ENCODE measurements at regions not wholly inside any gene's neighbourhood (a gene's known extent, or its start where the extent isn't known, plus 50 kb on each side); places are given as distances from the start of the nearest gene placed in this dataset.

DNA sequence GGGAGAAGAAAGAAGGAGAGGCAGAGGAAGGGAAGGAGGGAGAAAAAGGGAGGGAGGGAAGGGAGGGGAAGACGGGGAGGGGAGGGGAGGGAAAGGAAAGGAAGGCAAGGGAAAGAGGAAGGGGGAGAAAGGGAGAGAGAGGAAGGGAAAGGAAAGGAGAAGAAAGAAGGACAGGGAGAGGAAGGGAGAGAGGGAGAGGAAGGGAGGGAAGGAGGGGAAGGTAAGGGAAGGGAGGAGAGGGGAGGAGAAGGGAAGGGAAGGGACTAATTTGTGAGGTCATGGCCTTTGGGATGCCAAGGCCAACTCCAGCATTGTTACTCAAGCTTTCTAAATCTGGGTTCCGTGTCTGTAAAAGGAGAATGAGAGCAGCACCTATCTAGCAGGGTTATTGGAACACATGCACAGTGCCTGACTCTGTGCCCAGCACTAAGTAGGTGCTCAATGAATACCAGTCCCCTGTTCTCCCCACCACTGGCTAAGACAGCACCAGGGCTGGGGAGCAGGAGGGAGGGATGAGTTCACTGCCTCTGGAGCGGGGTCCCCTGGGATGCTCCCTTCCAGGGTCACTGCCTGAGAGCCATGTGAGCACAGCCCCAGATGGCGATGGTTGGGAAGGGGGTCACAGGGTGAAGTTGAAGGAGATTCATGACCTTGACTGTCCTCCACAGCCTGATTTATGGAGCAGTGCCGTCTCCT lies 560.1 kb upstream of the TBX3 start:
- DNase-seq = no peak

DNA sequence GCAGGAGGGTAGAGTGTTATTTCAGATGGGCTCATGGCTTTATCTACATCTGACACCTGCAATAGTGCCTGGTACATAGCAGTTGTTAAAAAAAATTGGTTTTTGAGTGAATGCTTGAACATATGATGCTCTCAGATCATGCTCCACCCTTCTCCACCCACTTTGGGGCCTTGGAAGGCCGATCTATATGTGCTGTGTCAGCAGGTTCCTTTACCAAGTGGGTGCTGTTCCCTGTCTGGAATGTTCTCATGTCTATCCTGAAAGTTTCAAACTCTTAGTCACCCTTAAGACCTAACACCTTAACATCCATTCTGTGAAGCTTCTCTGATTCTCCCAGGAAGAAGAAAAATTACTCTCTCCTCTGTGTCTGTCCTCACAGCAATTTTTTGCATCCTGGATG lies 556.3 kb upstream of the TBX3 start:
- no peak for DNase-seq

DNA sequence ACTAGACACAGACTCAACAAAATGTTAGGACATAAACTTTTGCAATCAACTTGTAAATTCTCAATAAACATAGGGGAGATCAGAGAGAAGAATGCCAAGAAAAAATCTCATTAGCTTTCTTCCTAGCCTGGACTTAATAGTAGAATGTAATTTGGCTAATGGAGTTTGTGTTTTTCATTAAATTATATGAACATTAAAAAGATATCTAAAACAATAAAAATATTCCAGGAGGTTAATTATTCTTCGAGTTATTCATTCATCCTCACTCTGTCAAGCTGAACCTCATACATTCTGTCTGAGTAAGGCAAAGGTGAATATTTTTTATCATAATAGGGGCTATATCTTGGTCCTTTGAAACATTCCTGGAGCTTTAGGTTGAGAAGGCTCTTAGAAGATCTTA lies 551.9 kb upstream of the TBX3 start:
- no peak for DNase-seq

DNA sequence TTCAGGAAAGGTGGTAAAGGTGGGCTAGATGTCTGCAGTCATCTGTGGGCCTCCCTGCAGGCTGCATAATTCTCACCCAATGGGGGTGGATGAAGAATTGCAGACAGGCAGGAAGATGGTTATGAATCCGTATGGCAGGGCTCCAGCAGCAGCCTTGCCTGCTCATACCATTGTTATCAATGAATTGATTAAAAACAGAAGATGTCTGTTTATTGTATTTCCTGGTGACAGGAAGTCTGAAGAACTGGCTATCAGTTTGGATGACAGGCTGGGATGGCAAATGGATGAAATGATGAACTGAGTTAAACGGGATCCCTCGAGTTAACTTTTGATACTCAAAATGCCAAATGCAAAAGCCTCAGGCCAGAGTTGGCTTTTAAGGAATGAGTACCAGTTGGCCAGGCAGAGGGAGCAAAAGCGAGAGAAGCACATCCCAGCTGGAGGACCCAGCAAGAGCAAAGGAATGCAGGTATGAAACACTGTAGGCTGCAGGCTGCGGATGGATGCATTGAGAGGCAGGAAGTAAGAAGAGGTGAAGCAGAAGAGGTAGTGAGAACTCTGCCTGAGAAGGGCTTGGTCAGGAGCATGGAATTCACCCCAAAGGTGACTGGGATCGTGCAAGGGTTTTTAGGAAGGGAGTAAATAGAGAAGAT lies 550.0 kb upstream of the TBX3 start:
- DNase-seq = peak; percentile 89

DNA sequence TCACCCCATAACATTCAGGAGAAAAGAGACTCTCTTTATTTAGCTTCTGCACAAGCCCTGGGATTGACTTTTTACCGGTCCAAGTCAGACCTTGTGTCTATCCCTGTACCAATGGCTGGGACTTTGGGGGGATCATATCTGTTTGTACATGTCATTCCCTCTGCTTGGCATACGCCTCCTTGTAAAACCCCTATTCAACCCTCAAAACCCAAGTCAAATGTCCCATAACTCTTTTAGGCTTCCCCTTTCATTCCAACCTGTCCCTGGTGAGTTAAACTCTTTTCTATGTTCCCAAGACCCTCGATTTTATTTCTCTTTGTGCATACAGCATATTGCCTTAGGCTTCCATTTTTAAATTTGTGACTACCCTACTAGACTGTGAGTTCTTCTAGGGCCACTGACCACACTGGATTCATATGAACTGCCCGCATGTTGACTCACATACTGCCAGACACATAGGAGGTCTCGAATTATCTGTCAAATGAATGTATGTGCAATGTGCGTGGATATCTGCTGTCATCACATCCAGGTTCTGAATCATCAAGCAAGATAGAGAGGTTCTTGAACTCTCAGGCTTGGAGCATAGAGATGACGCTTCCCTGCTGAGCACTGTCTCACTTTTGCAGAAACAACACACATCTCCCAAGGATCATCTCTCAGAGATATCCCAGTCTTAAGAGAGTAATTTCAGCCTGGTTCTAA lies 548.6 kb upstream of the TBX3 start:
- DNase-seq = peak; percentile 58

DNA sequence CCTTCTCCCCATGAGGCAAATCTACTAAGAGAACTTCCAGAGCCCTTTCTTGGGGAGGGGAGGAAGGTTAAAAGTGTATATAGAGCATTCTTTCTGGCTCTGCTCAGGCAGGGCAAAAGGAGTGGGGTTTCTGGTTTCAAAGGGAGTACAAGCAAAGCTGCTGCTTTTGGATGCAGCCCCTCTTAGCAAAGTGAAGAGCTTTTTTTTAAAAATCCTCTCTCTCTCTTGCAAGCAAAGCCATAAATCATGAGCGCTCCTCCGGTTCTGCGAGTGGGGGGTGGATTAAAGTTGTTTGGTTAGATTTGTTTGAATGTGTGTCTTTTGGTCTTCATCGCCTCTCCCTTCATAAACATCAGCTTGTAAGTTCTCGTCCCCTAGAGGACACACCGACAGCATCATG lies 546.6 kb upstream of the TBX3 start:
- peak; percentile 71 for DNase-seq

DNA sequence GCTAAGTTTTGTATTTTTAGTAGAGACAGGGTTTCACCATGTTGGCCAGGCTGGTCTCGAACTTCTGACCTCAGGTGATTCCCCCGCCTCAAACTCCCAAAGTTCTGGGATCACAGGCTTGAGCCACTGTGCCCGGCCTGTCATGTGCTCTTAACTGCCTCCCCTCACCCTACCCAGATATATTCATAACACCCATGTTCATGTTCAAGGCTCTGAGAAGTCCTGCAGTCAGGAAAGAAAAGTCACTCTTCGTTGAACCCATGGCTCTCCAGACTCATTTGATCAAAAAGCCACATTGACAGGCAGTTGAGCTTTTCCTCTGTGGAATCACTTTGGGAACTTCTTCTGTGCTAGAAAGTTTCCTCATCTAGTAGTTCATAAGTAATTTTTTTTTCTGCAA lies 545.5 kb upstream of the TBX3 start:
- DNase-seq = peak; percentile 30

DNA sequence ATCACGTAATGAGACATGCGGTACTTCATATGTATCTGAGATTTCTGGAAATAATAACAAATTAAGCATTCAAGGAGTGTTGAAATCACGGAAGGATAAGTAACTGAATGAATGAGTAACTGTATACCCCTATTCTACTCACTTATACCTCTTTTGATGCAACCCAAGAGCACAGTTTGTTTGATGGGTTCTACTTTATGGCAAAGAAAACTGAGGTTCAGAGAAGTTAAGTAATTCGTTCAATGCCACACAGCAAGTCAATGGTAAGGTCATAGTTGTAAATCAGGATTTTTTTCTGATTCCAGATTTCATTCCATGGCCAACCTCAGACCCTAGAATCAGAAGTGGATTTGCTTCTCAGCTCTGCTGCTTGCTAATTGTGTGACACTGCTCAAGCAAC lies 544.5 kb upstream of the TBX3 start:
- no peak for DNase-seq

DNA sequence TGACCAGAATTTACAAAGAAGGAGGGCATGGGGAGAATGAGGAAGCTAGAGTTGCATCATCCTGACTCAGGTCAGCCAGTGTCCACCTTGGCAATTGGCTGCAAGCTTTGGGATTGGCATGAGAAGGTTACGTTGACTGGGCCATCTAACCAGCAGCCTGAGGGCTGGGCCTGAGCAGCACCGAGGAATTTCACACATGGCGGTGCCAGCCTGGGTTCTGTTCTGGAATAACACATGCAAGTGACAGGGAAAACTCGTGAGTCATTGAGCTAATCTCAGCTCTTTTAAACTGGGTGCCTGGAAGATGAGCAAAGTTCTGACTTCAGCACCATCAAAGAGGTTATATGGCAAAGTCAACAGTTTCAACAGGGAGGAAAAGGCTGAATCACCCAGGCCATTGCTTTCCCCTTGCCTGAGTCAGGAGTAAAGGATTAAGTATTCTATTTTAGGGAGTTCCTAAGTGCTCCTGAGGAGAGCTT lies 543.2 kb upstream of the TBX3 start:
- peak; percentile 97 for DNase-seq

DNA sequence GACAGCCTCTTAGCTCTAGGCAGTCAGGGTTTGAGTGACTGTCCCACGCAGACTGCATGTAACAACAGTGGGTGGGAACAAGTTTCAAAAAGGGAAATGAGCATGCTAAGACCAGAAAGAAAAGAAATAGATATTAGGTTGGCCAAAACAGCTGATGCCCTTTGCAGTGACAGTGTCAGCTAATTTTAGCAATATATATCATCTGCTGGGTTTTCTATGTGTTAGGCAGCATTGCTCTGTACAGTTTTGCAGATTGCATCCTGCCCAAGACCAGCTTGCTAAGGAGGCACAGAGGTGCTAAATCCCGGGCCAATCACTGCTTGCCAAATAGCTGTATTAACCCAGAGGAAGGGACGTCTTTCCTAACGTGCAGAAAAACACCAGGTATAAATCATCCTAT lies 541.9 kb upstream of the TBX3 start:
- DNase-seq = no peak

DNA sequence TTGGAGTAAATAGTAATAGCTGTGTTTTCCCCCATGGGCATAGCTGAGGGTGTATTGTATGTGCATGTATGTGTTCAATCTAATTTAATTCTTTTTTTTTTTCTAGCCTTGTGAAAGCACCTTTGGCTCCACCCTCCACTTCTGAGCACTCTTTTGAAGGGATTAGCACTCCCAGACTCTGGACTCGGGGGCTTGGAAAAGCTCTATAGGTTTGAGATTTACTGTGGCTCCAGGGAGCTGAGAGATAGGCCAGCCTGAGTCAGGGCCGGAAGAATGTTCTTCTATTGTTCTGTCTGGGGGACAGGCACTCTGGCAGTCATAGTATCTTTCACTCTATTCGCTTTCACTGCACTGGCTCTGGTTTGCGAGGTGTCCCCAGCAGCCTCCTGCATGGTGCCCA lies 540.0 kb upstream of the TBX3 start:
- peak; percentile 92 for DNase-seq

DNA sequence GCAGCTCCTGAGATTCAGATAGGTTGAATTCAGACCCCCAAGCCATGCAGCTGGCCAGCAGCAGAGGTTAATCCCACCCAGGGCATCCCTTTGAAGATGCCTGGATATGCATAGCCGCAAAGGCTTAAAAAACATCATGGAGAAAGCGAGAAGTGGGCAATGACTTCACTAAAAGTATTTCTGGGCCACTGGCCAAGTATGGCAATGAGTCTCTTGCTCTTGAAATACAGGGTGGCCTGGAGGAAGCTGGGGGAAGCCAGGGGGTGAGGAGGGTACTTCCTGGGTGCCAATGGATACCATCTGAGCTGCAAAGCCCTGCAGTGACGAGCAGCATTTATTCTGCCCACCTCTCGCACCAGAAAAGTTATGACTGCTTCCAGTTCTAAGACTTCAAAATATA lies 539.3 kb upstream of the TBX3 start:
- DNase-seq = no peak

DNA sequence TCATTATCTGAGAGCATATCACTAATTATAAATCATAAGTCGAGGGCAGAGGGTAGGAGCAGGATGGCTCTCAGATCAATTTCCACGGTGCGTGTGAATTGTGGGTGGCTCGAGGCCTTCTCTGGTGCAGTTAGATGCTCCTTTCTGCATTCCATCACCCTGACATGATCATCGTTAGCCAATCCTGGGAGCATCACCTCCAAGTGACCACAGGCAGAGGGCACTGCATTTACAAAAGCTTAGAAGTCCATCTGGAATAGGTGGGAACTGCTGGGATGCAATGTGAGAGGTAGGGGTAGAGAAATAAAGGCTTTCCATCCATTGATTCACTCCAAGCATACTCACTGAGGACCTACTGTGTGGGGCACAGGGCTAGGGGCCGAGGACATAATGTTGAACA lies 538.2 kb upstream of the TBX3 start:
- DNase-seq = peak; percentile 71

DNA sequence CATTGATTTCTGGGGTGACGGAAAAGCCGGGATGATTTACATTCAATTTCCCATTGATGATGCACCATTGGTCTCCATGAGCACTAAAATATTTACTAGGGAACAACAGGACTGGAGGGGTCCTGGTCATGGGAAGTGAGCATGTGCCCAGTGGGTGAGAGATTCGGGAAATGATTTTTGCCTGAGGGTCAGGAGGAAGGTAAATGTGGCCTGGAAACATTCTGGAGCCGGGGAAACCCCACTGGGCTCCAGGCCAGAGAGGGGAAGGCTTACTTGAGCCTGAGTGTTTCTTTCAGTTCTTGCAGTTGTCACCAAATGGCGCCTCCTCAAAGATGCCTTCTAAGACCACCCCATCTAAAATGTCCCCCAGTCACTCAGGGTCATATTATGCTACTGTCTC lies 532.3 kb upstream of the TBX3 start:
- DNase-seq = peak; percentile 23

DNA sequence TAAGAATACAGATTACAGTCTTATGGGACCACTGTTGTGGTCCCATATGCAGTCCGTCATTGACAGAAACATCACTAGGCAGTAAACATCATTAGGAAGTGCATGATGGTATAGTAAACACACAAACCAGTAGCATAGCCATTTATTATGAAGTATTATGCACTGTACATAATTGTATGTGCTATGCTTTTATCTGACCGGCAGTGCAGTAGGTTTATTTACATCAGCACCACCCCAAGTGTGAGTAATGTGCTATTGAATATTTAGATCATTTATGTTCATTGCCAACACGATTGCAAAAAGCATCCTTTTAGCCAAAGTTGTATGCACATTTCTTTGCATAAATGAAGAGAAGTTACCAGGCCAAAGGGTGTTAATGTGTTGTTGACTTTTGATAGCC lies 531.6 kb upstream of the TBX3 start:
- DNase-seq = no peak

DNA sequence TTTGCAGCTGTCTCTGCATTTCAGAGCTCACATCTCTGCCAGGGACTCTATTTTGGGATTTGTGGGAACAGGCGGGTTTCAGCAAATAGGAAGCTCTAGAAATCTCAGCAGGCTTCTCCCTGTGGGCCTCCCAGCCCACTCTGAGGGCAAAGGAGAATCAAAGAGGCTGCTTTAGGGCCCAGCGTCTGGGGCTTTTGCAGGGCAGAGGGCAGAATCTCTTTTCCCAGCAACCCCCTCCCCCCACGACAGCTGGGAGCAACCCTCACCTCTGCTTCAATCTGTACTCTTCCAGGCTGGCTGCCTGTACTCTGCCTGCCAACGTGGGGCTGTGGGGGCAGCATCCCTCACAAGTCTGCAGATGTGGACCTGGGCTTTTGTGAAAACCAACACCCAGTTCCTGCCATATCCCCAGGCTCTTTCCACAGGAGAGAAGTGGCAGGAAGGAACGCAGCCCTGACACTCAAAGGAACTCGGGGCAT lies 529.6 kb upstream of the TBX3 start:
- peak; percentile 88 for DNase-seq

DNA sequence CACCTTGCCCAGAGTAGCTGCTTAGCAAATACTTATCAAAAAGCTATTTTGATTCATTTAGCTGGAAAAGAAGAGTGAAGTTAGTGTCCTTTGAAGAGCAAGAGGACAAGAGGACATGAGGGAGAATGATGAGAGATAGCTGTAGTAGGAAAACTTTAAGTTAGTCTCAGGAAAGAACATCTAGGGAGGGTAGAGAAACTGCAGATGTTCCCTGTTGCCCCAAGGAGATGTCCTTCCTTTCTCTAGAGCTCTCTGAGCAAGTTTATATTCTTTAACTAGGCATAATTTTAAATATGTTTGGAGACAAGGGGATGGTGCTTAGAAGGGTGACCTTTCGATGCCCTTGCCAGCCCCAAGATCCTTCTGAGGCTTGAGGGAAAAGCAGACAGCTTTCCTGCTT lies 529.1 kb upstream of the TBX3 start:
- DNase-seq = no peak

DNA sequence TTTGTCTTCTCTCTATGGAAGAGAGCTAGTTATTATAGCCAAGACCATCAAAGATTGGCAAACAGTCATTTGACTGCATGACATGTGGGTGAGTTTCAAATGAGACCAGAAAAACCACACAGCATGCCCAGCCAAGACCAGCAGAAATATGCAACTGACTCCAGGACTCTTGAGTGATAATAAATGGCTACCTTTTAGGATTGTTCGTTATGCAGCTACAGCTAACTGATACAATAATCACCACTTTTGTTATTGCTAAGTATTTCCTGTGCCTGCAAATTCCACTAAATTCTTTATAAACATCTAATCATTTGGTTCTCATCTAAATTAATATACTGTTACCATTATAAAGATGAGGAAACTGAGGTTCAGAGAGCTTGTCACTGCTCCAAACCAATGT lies 528.4 kb upstream of the TBX3 start:
- DNase-seq = no peak

DNA sequence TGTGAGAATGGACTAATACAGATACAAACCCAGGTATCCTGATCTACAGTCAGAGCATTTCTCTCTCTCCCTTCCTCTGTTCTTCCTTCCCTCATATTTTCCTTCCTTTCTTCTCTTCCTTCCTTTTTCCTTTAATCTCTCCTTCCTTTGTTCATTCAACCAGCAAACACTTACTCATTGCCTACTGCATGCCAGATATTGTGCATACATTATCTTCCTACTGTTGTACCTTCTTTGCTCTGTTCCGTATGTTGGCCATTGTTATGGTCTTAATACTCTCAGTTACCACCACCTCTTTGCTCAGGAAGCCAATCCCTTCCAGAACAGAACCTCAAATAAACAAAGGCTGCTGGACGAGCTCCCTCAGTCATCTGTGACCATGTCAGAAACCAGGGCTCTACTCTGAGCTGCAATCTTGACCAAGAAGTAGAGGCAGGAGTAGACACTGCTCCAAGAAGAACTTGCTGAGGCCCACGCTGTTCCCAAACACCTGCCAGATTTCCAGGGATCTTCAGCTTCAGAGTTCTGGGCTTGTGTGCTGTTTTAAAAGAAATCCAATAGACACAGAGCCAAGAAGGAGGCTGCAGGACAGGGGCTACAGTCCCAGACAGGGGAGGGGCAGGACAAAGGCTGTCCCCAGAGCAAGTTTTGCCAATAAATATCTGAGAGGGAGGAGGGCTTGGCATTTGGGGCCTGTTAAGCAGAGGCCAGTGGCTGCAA lies 526.7 kb upstream of the TBX3 start:
- DNase-seq = no peak

DNA sequence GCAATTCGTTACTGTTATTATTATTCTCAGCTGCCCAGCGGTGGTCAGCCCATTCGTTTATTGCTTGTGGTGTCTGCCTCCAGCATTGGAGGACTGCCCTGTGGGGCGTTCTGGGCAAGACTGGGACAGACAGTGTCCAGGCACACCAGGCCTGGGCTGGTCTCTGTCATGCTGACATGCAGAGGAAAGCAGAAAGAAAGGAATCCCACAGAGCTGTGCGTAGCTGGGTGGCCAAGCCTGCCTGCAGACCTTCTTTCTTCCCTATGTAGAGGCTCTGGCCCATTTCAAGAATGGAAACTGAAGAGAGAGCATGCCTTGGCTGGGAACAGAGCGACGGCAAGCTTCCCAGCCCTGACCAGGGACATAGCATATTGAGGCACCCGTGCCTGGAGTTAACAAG lies 525.3 kb upstream of the TBX3 start:
- peak; percentile 99 for DNase-seq

DNA sequence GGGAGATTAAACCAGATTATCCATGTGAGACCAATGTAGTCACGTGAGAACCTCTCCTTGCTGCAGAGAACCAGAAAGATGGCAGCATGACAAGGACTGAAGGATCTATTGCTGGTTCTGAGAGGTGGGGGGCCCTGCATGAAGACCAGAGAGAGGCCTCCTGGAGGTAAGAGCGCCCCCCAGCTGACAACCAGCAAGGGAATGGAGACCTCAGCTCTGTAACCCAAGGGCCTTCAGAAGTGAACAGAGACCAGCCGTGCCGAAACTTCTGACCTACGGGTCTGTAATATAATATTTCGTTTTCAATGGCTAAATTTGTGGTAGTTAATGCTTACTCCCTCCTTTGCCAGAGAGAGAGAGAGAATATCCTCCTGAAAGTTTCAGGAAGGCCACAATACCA lies 524.1 kb upstream of the TBX3 start:
- DNase-seq = no peak

DNA sequence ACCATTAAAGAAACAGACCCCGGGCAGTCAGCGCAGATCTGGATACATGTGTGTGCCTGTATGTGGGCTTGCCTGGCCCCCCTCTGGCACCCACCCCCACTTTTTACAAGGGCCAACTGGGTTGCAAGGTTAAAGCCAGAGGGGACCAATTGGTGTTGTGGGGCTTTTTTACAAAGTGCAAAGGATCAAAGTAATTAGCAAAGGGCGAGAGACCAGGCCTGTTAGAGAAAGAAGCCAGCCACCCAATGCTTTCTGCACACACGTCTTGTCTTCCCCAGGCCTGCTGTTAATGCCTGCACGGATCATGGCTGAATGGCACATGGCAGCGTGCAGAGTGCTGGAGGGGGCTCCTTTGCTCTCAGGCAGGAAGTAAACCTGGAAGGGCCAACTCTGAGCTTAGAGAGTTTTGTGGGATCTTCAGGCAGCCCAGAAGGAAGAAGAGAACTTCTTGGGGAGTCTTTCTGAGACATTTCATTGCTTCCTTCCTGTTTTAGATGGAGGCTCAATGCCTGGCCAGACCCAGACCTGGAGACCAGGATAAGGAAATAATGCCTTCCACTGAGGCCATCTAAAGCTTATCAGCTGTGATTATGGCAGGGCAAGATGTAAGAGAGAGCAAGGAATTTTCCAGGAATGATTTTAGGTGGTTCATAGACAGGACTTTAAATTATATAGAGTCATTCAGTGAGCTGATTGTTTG lies 523.4 kb upstream of the TBX3 start:
- peak; percentile 84 for DNase-seq

DNA sequence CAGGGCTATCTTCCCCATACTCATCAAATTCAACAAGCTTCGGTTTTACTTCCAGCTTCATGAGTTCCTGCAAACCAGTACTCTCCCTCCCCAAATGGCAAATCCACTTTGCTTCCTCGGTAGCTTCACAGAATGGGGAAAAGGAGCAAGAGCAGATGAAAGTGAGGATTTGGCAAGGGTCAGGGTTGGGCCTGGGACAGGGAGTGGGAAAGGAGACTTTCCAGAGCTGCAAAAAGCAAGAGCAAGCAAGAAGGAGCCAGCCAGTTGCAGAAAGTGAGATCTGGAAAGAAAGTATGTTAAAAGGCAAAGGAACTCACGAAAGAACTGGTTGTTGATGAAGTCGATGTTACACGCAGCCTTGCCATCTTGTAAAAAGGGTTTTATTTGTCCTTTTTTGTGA lies 522.8 kb upstream of the TBX3 start:
- DNase-seq = no peak
